ENCODE measurements at regions not wholly inside any gene's neighbourhood (a gene's known extent, or its start where the extent isn't known, plus 50 kb on each side); places are given as distances from the start of the nearest gene placed in this dataset.

GRCh38 chr1:172979828-172980227, 70.9 kb downstream of the TNFSF18 start:
- TF ChIP-seq TEAD4 (IDR thresholded peaks at IDR 0.05; ENCODE audit: borderline replicate concordance, insufficient read depth): no peak
- no peak for TF ChIP-seq USF2 (IDR thresholded peaks at IDR 0.05; ENCODE audit: borderline replicate concordance, low read depth, low read length)
- no peak for TF ChIP-seq CHD2 (IDR thresholded peaks at IDR 0.05; ENCODE audit: low read length, partially characterized antibody)
- TF ChIP-seq CTCF (IDR thresholded peaks at IDR 0.05): no peak
- no peak for TF ChIP-seq EZH2phosphoT487 (IDR thresholded peaks at IDR 0.05; ENCODE audit: borderline replicate concordance, low read depth)
- no peak for TF ChIP-seq EP300 (IDR thresholded peaks at IDR 0.05; ENCODE audit: borderline replicate concordance in 1 of 2, low read depth in 1 of 2, low read length in 1 of 2)

Data from SK-N-SH (cell line).